Thoracic aorta (tissue), 2 donors: ENCODE measurements at regions not wholly inside any gene's neighbourhood (a gene's known extent, or its start where the extent isn't known, plus 50 kb on each side); places are given as distances from the start of the nearest gene placed in this dataset.

Experiments used
- ATAC-seq: fragments of 150-250 bp; one replicate; pipeline ENCODE4 v1.8.0; 2017; ENCODE audit warnings: low read depth; ENCODE audit not compliant: insufficient number of reproducible peaks, low FRiP score
- DNase-seq: peaks from one replicate; pipeline ENCODE4 v3.0.0-alpha.2; 2020; ENCODE audit warnings: low spot score
- H3K27ac ChIP-seq, 2 donors: fragments of 200-600 bp; sonication (generic); 1 replicate in 1 of 2; 2 replicates in 1 of 2; pipeline ENCODE4 v1.5.1; 2016; ENCODE audit warnings: mild to moderate bottlenecking in 2 of 2, moderate library complexity in 2 of 2
- H3K27me3 ChIP-seq: fragments of 200-600 bp; sonication (generic); replicated peaks from 2 replicates; pipeline ENCODE4 v1.6.0; 2016; ENCODE audit warnings: mild to moderate bottlenecking; ENCODE audit not compliant: insufficient read depth
- H3K36me3 ChIP-seq: fragments of 200-600 bp; sonication (generic); one replicate; pipeline ENCODE4 v1.5.1; 2016
- H3K4me1 ChIP-seq, 2 donors: fragments of 200-600 bp; sonication (generic); 1 replicate in 1 of 2; 2 replicates in 1 of 2; pipeline versions ENCODE4 v1.5.1 to v1.6.0; 2016; ENCODE audit warnings: low read depth in 2 of 2, mild to moderate bottlenecking in 1 of 2; ENCODE audit not compliant: control insufficient read depth in 1 of 2
- H3K4me3 ChIP-seq: fragments of 200-600 bp; sonication (generic); 2 replicates; pipeline ENCODE4 v1.5.1; 2016; ENCODE audit warnings: mild to moderate bottlenecking
- H3K9me3 ChIP-seq: fragments of 200-600 bp; sonication (generic); 2 replicates; pipeline ENCODE4 v1.5.1; 2016
- CTCF ChIP-seq: fragments of 200-600 bp; sonication (generic); IDR thresholded peaks from one replicate; pipeline ENCODE4 v1.5.1; 2019; ENCODE audit warnings: antibody characterized with exemption

- no peak for DNase-seq
- TF ChIP-seq CTCF, result no peak
Observed at GRCh38 chr20:22922987-22923386, 112.1 kb upstream of the SSTR4 start.

GRCh38 chr20:22924046-22924737 lies 110.9 kb upstream of the SSTR4 start:
- no peak for ATAC-seq

More at GRCh38 chr20:22922987-22923386, 112.1 kb upstream of the SSTR4 start:
- no peaks in the 10 kb centered on the region for H3K27me3 ChIP-seq
- H3K4me1 ChIP-seq, result peaks cover 0 to 18% of the 10 kb centered on the region in 2 donors
- no peaks in the 10 kb centered on the region for H3K36me3 ChIP-seq
- H3K27ac ChIP-seq, result no peak overlapping the region
- no peak overlapping the region for H3K4me3 ChIP-seq
- no peak for ATAC-seq
- no peaks in the 10 kb centered on the region for H3K9me3 ChIP-seq

GRCh38 chr20:22924949-22925612 lies 110.0 kb upstream of the SSTR4 start:
- Histone ChIP-seq H3K27ac (no peak overlapping the region), H3K9me3 (no peaks in the 10 kb centered on the region), H3K4me1 (peaks cover 0 to 12% of the 10 kb centered on the region in 2 donors), H3K27me3 (no peaks in the 10 kb centered on the region), H3K36me3 (no peaks in the 10 kb centered on the region), H3K4me3 (no peak overlapping the region)
- no peak for TF ChIP-seq CTCF
- DNase-seq (no peak), ATAC-seq (no peak)

More at GRCh38 chr20:22924046-22924737, 110.9 kb upstream of the SSTR4 start:
- TF ChIP-seq CTCF, result no peak
- Histone ChIP-seq H3K36me3 (no peaks in the 10 kb centered on the region), H3K27me3 (no peaks in the 10 kb centered on the region), H3K27ac (no peak overlapping the region), H3K9me3 (no peaks in the 10 kb centered on the region), H3K4me1 (peaks cover 0 to 18% of the 10 kb centered on the region in 2 donors), H3K4me3 (no peak overlapping the region)
- no peak for DNase-seq

- H3K27ac ChIP-seq, result no peak overlapping the region
- ATAC-seq (no peak), DNase-seq (no peak)
- H3K27me3 ChIP-seq, result no peaks in the 10 kb centered on the region
- H3K9me3 ChIP-seq, result no peaks in the 10 kb centered on the region
- no peak for TF ChIP-seq CTCF
- peaks cover 0 to 12% of the 10 kb centered on the region in 2 donors for H3K4me1 ChIP-seq
- H3K4me3 ChIP-seq, result no peak overlapping the region
- no peaks in the 10 kb centered on the region for H3K36me3 ChIP-seq
Observed at GRCh38 chr20:22925613-22925983, 109.5 kb upstream of the SSTR4 start.

GRCh38 chr20:22927537-22927936 lies 107.6 kb upstream of the SSTR4 start:
- no peaks in the 10 kb centered on the region for H3K9me3 ChIP-seq
- H3K36me3 ChIP-seq, result no peaks in the 10 kb centered on the region
- no peaks in the 10 kb centered on the region for H3K4me1 ChIP-seq
- no peak overlapping the region for H3K27ac ChIP-seq
- no peaks in the 10 kb centered on the region for H3K27me3 ChIP-seq
- H3K4me3 ChIP-seq, result no peak overlapping the region
- DNase-seq, result no peak
- no peak for TF ChIP-seq CTCF
- ATAC-seq, result no peak
